Chondrocyte (in vitro differentiated cells): ENCODE measurements at regions not wholly inside any gene's neighbourhood (a gene's known extent, or its start where the extent isn't known, plus 50 kb on each side); places are given as distances from the start of the nearest gene placed in this dataset.

ENCODE experiments used
- DNase-seq: peaks from one replicate; pipeline ENCODE4 v3.0.0; 2021; ENCODE audit warnings: mixed read lengths, low spot score
- H3K27ac Mint-ChIP-seq: one replicate; pipeline ENCODE4 v1.8.0; 2021; ENCODE audit warnings: mild to moderate bottlenecking, moderate library complexity, mixed read lengths; ENCODE audit not compliant: unreplicated experiment
- H3K27me3 Mint-ChIP-seq: 2 replicates; pipeline ENCODE4 v1.8.0; 2021; ENCODE audit warnings: low read depth, mixed read lengths
- H3K36me3 Mint-ChIP-seq: 2 replicates; pipeline ENCODE4 v1.8.0; 2021; ENCODE audit warnings: low read depth, mixed read lengths
- H3K4me1 Mint-ChIP-seq: 2 replicates; pipeline ENCODE4 v1.8.0; 2021; ENCODE audit warnings: low read depth, mild to moderate bottlenecking, mixed read lengths
- H3K4me3 Mint-ChIP-seq: one replicate; pipeline ENCODE4 v1.8.0; 2021; ENCODE audit warnings: mild to moderate bottlenecking, moderate library complexity, mixed read lengths; ENCODE audit not compliant: unreplicated experiment
- H3K9me3 Mint-ChIP-seq: 2 replicates; pipeline ENCODE4 v1.8.0; 2021; ENCODE audit warnings: low read depth, mixed read lengths
- TF ChIP-seq, protein P1 (sequence below): fragments of 200-600 bp; sonication (generic); IDR thresholded peaks from 2 replicates; pipeline ENCODE4 v1.5.0; 2021; ENCODE audit warnings: antibody characterized with exemption, mild to moderate bottlenecking, moderate library complexity

DNA sequence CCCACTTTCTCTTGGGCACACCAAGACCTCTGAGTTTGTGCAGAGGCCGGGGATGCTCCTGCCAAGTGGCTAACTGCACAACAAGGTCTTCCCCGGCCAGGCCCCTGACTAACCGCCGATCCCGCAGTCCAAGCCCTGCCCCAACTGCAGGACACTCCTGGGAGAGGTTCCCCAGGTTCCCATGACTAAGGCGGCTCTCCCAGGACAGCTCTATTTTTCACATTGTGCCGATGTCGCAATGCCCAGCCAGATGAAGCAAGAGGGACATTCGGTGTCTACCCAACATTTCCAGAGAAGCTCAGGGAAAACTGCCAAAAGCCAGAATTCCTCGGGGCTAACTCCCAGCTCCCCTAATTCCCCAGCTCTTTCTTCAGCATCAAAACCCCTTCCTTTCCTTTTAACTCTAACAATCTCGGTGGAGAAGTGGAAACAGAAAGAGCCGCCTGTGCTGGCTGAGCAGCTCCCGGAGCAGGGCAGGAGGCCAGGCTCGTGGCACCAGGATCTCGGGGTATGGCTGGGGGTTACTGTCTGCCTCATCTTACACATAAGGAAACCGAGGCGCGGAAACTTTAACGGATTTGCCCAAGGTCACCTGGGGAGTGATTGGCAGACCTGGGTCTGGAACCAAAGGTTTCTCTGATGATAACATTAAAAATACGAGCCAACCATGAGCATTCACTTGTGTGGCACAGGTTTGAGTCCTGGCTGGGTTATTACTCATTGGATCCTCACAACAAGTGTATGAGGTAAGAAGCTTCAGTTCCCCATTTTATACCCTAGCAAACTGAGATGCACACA, 318.2 kb downstream of the BCL11B start:
- no peak overlapping the region for H3K4me3 Mint-ChIP-seq
- DNase-seq = no peak
- H3K4me1 Mint-ChIP-seq = peaks cover 16% of the 10 kb centered on the region
- H3K27ac Mint-ChIP-seq = no peak overlapping the region
- peaks cover 2% of the 10 kb centered on the region for H3K36me3 Mint-ChIP-seq
- H3K9me3 Mint-ChIP-seq = no peaks in the 10 kb centered on the region
- peaks cover 10% of the 10 kb centered on the region for H3K27me3 Mint-ChIP-seq
- TF ChIP-seq, protein P1, sequence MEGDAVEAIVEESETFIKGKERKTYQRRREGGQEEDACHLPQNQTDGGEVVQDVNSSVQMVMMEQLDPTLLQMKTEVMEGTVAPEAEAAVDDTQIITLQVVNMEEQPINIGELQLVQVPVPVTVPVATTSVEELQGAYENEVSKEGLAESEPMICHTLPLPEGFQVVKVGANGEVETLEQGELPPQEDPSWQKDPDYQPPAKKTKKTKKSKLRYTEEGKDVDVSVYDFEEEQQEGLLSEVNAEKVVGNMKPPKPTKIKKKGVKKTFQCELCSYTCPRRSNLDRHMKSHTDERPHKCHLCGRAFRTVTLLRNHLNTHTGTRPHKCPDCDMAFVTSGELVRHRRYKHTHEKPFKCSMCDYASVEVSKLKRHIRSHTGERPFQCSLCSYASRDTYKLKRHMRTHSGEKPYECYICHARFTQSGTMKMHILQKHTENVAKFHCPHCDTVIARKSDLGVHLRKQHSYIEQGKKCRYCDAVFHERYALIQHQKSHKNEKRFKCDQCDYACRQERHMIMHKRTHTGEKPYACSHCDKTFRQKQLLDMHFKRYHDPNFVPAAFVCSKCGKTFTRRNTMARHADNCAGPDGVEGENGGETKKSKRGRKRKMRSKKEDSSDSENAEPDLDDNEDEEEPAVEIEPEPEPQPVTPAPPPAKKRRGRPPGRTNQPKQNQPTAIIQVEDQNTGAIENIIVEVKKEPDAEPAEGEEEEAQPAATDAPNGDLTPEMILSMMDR = no peak

DNA sequence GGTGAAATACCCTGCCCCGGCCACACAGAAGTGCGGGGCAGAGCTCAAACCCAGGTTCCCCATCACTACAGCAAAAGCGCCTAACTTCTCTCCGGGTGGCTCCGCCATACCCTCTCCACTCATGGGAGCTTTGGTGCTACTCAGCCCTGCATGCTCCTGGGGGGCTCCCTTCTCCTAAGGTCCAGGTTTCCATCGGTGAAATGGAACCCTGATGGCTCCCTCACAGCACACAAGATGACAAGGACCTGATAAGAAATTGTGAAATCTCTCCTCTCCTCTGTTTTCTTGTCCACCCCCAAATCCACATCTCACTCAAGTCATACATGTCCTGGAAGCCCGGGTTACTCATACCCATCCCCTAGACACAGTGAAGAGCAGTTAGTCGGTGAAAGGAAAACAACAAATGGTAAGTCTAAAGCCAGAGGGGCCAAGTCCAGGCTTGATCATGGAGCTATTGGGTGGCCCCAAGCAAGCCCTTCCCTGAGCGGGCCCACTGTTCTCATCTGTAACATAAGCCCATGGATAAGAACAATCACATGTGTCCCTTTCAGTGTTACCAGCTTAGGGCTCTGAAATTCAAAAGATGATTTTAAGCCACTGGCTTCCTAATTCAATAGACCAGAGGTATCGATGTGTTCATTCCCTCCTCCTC, 317.5 kb downstream of the BCL11B start:
- Mint-ChIP-seq H3K27ac (no peak overlapping the region), H3K36me3 (peaks cover 2% of the 10 kb centered on the region), H3K4me1 (peaks cover 16% of the 10 kb centered on the region), H3K27me3 (peaks cover 14% of the 10 kb centered on the region), H3K4me3 (no peak overlapping the region), H3K9me3 (no peaks in the 10 kb centered on the region)
- DNase-seq = no peak
- TF ChIP-seq, protein P1 = no peak

DNA sequence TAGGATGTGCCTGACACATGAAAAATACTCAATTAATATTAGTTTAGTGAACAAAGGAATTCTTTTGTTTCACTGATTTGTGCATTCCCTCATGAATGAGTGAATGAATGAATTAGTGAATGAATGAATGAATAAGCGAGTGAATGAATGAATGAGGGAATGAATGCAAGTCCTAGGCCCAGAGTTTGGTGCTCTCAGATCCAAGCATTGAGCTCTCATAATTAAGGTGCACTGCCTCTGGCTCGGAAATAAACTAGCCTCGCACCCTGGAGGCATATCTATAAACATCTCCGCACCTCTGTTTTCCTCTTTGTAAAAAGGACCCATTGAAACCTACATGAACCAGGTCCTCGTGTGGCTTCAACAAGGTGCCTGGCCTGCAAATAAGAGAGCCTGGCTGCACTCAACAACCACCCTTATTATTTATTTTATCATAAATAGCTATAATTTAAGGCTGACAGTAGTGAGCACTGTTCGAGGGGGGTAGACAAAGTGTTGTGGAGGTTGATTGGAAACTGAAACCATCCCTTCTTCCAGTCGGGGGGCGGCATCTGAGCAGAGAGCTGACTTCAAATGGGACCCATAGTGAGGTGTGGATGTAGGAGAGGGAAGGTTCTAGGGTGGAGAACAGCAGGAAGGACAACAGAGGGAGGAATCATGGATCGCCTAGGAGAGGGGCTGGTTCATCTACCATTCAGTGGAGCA, 316.8 kb downstream of the BCL11B start:
- TF ChIP-seq, protein P1 = no peak
- peaks cover 2% of the 10 kb centered on the region for H3K36me3 Mint-ChIP-seq
- H3K27me3 Mint-ChIP-seq = peaks cover 19% of the 10 kb centered on the region
- H3K4me3 Mint-ChIP-seq = no peak overlapping the region
- no peak for DNase-seq
- H3K4me1 Mint-ChIP-seq = peaks cover 16% of the 10 kb centered on the region
- no peak overlapping the region for H3K27ac Mint-ChIP-seq
- no peaks in the 10 kb centered on the region for H3K9me3 Mint-ChIP-seq

DNA sequence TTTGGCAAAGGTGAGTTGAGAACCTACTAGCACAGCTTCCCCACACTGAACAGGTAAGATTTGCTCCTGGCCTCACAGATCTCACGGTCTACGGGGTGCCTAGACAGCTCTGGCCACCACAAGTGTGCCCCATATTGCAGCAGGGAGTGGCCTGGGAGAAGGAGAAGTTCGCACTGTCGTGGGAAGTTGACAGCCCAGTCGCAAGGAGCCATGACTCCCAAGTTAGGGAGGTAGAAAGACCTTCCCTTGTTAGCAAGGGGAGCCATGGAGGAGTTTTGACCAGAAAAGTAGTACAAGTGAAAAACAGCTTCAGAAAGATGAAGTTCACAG, 316.3 kb downstream of the BCL11B start:
- Mint-ChIP-seq H3K4me3 (no peak overlapping the region), H3K9me3 (no peaks in the 10 kb centered on the region), H3K27ac (no peak overlapping the region), H3K27me3 (peaks cover 25% of the 10 kb centered on the region), H3K36me3 (peaks cover 2% of the 10 kb centered on the region), H3K4me1 (peaks cover 16% of the 10 kb centered on the region)
- no peak for DNase-seq
- TF ChIP-seq, protein P1 = no peak

DNA sequence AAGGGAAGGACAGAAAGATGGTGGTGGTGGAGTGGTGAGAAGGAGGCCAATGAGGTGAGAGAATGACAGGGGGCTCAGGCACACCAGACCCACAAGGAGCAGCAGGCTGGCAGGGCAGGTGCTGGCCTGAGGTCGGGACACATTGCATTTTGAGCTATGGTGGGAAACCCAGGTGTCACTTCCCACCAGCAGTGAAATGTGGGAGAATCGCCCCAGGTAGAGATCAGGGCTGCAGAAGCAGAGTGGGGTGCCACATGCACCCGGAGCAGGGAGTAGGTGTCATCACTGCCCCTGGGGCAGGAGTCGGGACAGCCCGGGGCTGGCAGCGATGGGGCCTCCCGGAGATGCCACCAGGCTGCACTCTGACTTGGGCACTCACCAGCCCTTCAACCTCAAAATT, 315.8 kb downstream of the BCL11B start:
- peaks cover 16% of the 10 kb centered on the region for H3K4me1 Mint-ChIP-seq
- no peak overlapping the region for H3K4me3 Mint-ChIP-seq
- TF ChIP-seq, protein P1 = no peak
- H3K36me3 Mint-ChIP-seq = peaks cover 2% of the 10 kb centered on the region
- no peak overlapping the region for H3K27ac Mint-ChIP-seq
- no peak for DNase-seq
- no peaks in the 10 kb centered on the region for H3K9me3 Mint-ChIP-seq
- H3K27me3 Mint-ChIP-seq = peaks cover 25% of the 10 kb centered on the region
